GM19438 (cell line): ENCODE measurements at regions not wholly inside any gene's neighbourhood (a gene's known extent, or its start where the extent isn't known, plus 50 kb on each side); places are given as distances from the start of the nearest gene placed in this dataset.

Experiments
- ATAC-seq: cut with Tn5 transposase; IDR thresholded peaks from one replicate; pipeline ENCODE4 v1.9.1; 2021; ENCODE audit warnings: low read depth; ENCODE audit not compliant: unreplicated experiment

- ATAC-seq = no peak
Observed at GRCh38 chr20:54355631-54356280, 119.6 kb upstream of the DOK5 start.

- no peak for ATAC-seq
Observed at GRCh38 chr20:54356801-54357200, 118.6 kb upstream of the DOK5 start.

DNA sequence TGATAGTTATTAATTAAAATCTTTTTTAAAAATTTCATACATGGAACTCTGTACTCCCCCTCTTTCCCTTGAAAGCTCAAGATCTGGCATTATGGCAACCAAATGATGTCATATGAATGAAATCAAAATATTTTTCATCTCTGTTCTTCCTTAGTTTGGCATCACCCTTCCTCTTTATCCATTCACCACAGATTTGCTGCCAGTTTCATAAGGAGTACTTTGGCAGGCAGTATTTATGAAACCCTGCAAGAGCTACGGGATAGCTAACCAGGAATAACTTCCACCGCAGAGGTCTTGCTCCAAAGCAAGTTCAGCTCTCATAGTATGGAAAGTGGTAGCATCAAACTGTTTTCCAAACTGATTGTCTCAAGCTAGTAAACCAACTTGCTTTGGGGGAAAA is 113.9 kb upstream of the DOK5 start:
- ATAC-seq = no peak

DNA sequence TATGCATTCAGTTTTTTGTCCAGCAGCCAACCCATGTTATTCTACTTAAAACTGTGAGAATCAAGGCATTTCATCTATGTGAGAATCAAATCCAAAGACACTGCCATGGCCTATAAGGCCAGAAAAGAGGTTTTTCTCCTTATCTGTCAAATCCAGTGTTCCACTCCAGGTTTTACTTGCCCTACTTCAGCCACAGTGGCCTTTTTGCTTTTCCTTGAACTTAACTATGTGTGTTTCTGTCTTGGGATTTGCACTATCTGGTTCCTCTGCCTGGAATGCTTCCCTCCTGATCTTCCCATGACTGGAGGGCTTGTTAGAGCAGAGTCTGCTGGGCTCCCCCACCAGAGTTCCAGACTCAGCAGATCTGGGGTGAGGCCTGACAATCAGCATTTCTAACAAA is 113.1 kb upstream of the DOK5 start:
- ATAC-seq = no peak

DNA sequence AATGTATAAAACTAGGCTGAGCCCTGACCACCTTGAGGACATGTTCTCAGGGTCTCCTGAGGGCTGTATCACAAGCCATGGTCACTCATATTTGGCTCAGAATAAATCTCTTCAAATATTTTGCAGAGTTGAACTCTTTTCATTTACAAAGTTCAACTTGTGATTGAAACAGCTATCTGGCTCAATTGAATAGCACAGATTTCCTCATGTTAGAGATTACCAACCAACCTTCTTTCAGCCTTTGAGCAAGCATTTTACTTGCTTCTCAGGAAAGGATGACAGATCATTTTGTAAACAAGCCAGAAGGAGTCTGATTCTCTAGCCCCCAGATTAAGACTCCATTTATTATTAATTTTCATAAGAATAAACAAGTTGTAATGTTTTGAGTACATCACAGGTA is 111.0 kb upstream of the DOK5 start:
- ATAC-seq = no peak

- ATAC-seq = no peak
Observed at GRCh38 chr20:54364919-54365318, 110.5 kb upstream of the DOK5 start.

DNA sequence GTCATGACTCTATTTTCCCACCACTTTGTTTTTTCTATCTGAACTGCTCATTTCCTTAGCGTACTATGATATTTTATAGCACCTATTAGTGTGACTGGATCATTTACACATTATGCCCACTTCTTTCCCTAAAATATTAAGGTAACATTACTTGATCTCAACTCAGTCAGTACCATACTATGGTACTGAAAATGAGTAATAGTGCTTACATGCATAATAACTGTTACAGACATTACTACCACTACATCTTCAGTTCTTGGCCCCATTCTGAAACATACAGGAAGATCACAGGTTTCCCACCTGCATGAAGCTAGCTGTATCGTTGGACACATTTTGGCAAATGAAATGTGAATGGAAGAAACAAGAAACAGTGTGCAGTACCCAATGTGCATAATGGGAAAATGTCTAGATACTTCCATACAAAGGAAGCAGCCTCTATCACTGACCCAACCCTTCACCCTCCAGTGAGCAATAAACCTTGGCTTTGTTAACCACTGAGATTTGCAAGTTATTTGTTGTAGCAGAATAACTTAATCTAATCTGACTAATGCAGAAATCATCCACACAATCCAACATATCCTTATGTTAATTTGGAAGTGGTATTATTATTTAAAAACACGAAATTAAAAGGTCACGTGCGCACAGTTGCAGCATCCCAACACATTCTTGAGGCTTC is 108.6 kb upstream of the DOK5 start:
- no peak for ATAC-seq

- ATAC-seq = no peak
Observed at GRCh38 chr20:54368570-54368969, 106.8 kb upstream of the DOK5 start.

- ATAC-seq = no peak
Observed at GRCh38 chr20:54372313-54372712, 103.1 kb upstream of the DOK5 start.

DNA sequence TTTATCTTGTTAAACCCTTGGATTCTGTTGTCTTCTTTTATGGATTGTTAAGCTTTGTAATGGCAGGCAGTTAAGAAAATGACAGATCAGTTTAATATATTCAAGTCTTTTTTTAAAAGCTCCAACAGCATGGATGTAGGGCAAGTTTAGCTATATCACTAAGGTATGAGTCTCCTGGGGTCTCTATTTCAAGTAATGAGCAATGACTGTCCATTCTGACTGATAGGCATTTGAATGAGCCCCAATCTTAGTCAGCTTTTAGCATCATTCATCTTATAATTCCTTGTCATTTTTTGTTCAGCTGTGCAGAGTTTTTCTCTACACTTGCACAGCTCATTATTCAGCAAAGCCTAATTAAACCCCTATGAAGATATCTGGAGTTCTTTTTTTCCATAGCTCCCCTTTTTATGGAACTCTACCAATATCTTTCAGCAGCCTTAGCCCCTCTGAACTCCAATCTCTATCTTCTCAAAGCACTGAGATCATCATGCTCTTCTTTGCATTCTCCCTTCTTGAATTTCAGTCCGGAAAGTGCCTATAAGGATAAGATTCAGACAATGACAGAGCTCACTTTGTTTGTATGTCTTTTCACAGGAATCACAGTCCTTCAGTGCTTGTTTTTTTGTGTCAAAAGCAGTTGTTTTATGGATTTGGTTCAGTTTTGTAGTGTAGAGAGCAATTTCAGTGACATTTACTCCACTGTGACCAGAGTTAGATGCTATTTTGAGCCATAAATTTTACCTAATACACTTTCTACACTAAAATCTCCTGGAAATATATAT is 97.2 kb upstream of the DOK5 start:
- ATAC-seq = no peak

DNA sequence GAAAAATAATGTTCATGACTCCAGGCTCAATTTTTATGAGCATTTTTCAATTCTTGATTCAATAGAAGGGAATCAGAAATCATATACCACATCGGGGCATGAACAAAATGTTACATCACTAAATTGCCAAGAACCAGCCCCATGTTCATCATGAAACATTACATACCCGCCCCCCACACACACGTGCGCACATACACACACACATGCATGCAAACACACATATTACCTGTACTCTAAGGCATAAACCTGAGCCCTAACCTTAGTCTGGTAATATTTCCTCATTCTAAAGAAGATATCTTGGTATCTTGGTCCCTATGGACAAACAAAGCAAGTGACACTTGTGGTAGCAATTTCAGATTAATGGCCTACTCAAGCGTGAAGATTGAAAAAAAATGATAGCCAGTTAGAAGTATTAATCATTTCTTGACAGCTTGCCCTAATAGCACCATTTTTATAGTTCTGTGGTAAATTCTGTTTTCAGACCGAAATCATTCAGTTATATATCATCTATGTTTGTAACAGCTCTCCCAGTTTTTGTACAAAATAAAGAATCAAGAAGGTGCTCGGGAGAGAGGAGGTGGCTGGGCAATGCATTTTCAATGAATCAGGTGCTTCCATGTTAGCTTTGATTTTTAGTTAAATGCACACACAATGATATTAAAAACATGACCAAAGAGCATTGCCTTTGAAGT is 95.4 kb upstream of the DOK5 start:
- no peak for ATAC-seq

DNA sequence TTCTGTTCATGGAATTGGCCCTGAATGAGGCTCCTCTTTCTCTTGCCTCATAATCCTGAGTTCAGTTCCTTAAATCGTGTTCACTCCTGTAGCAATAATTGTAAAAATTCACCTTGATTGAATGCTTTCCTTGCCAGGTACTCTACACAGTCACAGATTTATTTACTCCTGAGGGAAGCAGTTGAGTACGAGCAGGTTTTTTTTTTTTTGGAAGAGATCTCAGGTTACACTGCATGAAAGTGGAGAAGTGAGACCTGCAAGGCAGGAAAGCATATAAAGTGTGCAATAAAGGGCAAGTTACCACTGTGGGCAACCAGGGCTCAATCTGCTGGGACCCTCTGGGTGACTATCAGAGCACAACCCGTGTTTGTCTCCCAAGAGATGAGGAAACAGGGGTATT is 93.0 kb upstream of the DOK5 start:
- no peak for ATAC-seq

GRCh38 chr20:54385746-54386145 is 89.6 kb upstream of the DOK5 start:
- ATAC-seq = no peak

GRCh38 chr20:54389596-54390280 is 85.7 kb upstream of the DOK5 start:
- no peak for ATAC-seq

DNA sequence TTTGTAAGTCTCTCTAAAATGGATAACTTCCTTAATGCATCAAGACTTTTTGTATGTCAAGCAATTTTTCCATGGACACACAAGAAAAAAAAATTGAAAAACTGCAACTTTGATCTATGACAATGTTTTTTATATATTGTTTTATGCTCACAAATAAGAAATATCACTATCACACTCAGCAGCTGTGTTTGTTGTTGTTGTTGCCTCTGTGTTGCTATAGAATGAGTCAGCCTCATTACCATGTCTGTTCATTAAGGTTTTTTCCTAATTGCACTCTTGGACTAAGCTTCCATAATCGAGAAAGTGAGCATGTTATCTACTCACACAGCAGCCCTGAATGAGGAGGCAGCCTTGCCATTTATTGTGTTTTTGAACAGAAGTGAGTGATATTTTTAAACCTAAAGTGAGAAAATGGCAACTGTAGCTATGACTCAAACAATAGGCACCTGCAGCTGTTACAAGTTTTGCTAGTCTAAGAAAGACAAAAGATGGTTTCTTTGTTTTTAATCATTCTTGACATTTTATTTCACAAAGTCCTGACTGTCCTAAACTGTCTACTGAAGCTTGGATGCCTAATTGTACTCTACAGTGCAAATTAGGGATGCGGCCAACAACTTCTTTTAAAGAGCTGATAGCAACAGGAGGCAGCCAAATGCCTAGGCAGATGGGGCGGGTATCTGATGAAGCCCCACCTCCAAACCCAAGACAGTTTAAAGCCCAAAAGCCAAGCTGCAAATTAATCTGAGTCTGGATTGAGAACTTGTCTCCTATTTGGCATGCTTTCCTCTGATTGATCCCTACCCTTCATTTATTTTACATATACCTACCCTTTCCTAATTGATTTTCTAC is 77.9 kb upstream of the DOK5 start:
- no peak for ATAC-seq

- ATAC-seq = no peak
Observed at GRCh38 chr20:54398814-54399213, 76.6 kb upstream of the DOK5 start.

- no peak for ATAC-seq
Observed at GRCh38 chr20:54405540-54405939, 69.9 kb upstream of the DOK5 start.

GRCh38 chr20:54407459-54407858 is 67.9 kb upstream of the DOK5 start:
- no peak for ATAC-seq

DNA sequence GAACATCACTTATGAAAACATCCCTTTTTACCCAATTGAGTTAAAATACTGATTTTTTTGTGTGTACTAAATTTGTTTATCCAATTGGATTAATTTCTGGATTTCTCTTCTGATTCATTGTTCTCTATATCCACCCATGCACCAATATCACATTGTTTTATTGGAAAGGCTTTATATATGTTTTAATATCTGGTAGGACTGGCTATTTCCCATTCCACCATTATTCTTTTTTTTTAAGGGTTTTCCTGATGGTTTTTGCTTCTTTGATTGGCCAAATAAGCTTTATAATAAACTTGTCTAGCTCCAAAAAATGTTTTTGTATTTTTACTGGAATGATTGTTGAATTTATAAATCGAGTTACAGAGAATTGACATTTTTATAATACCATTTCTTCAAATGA is 59.4 kb upstream of the DOK5 start:
- no peak for ATAC-seq

DNA sequence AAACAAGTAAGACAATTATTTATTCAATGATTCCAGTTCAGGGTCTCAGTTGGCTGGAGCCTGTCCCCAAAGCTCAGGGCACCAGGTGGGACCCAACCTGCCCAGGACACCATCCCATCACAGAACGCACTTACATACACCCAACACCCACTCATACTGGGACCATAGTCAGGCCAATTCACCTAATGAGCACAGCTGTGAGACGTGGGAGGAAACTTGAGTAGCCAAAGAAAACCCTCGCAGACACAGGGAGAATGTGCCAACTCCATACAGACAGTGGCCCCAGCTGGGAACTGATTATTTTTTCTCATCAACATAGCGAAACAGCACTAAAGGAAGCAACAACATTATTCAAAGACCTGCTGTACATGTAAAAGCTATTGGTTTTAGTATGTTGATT is 58.6 kb upstream of the DOK5 start:
- no peak for ATAC-seq
